ENCODE measurements at regions not wholly inside any gene's neighbourhood (a gene's known extent, or its start where the extent isn't known, plus 50 kb on each side); places are given as distances from the start of the nearest gene placed in this dataset.
"Not testable (repeated sequence)": the region's sequence is repeated elsewhere in the genome, so short reads cannot be mapped to it uniquely, and the experiment has no call there.

GRCh38 chr7:65800191-65800590, 72.7 kb upstream of the VKORC1L1 start:
- not testable (repeated sequence) for DNase-seq (ENCODE audit: low read depth in 2 of 2)

- no peak for DNase-seq (ENCODE audit: low read depth in 2 of 2)
These were observed 72.0 kb upstream of the VKORC1L1 start for GRCh38 chr7:65800890-65801341.

- no peak for DNase-seq (ENCODE audit: low read depth in 2 of 2)
These were observed 68.0 kb upstream of the VKORC1L1 start for GRCh38 chr7:65804887-65805286.

- DNase-seq (ENCODE audit: low read depth in 2 of 2) = not testable (repeated sequence)
These were observed 65.8 kb upstream of the VKORC1L1 start for GRCh38 chr7:65807067-65807466.

- DNase-seq (ENCODE audit: low read depth in 2 of 2) = no peak
These were observed 63.5 kb upstream of the VKORC1L1 start for GRCh38 chr7:65809259-65809981.

- no peak for DNase-seq (ENCODE audit: low read depth in 2 of 2)
These were observed 62.9 kb upstream of the VKORC1L1 start for GRCh38 chr7:65809982-65810288.

GRCh38 chr7:65812281-65812680, 60.6 kb upstream of the VKORC1L1 start:
- DNase-seq (ENCODE audit: low read depth in 2 of 2) = no peak

- not testable (repeated sequence) for DNase-seq (ENCODE audit: low read depth in 2 of 2)
These were observed 58.2 kb upstream of the VKORC1L1 start for GRCh38 chr7:65814556-65815167.

- no peak for DNase-seq (ENCODE audit: low read depth in 2 of 2)
These were observed 52.5 kb upstream of the VKORC1L1 start for GRCh38 chr7:65820287-65820950.
